AG08396 (cell line): ENCODE measurements at regions not wholly inside any gene's neighbourhood (a gene's known extent, or its start where the extent isn't known, plus 50 kb on each side); places are given as distances from the start of the nearest gene placed in this dataset.
"Not testable (repeated sequence)": the region's sequence is repeated elsewhere in the genome, so short reads cannot be mapped to it uniquely, and the experiment has no call there.

Experiments used
- DNase-seq: peaks from one replicate; pipeline ENCODE4 v3.0.0; 2012; ENCODE audit warnings: low spot score, mixed read lengths

DNA sequence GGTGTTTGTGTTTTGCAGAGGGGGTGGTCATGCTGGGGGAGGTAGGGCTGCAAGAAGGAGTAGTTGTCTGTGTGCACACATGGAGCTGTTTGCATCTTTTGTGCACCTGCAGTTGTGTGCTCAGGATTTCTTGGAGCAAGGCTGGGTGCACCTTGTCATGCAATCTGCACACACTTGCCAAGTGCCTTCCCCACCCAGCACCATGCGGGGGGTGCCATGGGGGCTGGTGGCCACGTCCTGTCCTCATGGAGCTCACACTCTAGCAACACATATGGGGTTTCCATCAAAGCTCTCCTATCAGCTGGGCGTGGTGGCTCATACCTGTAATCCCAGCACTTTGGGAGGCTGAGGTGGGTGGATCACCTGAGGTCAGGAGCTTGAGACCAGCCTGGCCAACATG lies 111.6 kb downstream of the CRLF3 start:
- not testable (repeated sequence) for DNase-seq

DNA sequence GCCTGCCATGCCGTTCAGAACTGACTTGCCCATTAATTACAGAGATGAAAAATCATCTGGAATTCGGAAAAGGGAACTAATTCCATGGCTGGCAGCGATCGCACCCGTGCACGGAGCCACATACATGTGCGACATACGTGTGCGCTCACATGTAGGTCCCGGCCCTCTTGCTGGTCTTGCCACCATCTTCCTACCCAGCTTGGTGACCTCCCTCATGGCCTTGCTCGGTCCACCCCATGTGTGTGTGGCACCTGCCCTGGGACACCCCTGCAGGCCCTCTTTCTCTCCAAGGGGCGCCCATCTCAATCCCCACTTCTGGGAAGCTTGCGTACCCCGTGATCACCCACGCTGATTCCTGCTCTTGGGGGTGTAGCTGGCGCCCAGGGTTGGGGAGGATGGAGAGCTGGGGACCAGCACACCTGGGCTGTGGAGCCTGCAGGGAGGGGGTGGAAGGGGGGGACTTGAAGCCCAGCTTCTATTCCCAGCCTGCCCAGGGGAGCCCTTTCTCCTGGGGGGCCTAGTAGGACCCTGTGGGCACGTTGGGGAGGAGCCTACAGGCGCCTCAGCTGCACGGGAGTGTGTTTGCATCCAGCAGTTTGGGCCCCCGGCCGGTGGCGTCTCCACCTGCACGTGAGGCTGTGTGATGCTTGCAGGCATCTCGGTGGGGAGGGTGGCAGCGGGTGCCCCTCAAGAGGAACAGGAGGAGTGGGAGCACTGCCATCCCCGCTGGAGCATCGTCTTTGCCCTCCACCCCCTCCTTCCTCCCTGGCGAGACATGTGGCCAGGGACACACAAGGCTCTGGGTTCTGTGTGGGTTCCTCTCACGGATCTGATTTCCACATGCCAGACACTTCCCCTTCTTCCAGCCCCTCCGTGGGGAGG lies 112.6 kb downstream of the CRLF3 start:
- not testable (repeated sequence) for DNase-seq

DNA sequence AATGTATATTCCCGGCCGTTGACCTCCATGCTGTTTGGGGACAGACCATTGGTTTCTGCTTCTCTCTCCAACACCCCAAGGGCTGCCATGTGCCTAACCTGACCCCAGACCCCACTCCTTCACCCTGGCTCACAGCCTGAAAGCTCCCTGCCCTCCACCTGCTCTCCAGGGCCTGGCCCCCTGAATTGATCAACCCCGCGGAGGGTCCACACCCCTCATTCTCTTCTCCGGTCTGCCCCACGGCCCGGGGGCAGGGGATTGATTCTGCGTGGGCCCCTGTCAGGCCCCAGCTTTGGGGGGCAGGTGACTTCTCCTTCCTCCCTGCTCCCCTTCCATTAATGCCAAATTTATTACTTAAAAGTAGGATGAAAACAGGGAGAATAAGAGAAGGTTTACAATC lies 113.3 kb downstream of the CRLF3 start:
- DNase-seq: not testable (repeated sequence)

DNA sequence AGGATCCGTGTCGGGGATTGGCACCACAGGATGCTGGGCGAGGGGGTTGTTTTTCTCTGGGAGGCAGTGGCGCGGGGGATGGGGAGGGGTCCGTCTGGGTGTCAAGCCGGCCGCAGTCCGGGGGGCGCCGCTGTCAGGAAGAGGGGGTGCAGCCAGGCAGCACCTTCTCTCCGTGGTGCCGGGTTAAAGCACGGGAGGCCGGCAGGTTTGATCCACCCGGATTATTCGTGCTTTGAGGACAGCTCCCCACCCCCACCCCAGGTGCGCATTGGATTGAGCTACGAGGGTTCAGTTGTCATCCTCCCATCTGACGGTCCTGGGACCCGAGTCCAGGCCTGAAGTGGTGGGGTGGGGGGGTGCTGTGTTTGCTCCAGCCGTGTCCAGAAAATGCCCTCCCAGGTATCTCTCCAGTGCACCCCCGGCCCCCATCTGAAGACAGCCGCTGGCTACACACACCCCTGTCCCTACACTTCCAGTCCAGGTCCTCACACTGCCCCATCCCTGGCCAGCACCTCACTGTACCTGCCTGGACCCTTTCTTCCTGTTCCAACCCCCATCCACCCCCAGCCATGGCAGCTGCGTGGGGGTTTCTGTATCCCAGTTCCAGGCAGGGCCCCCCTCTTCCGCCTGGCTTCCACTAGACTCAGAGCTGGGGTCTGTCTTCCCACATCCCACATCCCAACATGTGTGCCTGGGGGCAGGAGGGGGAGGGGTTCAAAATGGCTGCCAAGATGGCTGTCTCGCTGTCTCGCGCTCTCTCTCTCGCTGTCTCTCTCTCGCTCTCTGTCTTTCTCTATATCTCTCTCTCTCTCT lies 114.0 kb downstream of the CRLF3 start:
- DNase-seq: not testable (repeated sequence)

DNA sequence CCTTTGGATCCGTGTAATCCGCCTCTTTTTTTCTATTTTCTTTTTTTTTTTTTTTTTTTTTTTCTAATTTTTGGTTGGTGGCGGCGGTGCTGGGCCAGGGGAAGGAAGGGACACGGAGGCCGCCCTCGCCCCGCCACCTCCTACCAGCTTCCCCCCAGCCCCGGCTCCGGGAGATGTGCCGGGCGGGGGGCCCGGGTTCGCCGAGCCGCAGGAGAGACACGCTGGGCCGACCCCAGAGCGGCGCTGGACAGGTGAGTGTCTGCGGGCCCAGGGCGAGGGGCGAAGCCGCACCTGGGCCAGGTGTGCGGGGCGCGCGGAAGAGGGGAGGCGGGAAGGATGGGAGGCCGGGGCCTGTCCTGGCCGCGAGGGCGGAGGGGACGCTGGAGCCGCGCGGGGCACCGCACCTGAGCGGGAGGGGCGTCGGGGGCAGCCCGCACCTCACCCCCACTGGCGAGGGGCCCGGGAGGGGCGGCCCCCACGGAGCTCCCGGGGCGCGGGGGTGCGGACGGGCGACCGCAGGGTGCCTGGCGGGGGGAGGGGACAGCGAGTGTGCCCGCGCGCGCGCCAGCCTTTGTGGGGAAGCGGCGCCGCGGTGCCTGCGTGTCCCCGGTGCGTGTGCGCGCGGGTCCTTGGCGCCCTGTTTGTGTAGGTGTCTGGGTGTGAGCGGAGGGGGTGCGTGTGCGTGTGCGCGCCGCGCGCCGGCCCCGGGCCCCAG lies 114.8 kb downstream of the CRLF3 start:
- DNase-seq: not testable (repeated sequence)

DNA sequence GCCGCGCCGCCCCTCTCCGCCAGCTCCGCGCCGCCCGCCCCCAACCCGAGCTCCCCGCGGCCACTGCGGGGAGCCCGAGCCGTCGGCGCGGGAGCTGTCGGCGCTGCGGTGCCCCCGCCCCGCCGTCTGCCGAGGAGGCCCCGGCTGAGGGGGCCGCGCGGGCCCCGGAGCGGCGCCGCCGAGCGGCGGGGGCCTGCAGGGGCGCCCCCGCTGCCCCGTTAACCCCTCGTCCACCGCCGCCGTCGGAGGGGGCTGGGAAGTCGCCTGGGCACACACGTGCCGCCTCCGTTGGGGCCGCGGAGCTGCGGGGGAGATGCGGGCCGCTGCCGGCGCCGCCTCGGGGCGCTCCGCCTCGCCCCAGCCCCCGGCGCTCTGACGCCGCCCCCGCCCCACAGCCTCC lies 115.4 kb downstream of the CRLF3 start:
- not testable (repeated sequence) for DNase-seq

DNA sequence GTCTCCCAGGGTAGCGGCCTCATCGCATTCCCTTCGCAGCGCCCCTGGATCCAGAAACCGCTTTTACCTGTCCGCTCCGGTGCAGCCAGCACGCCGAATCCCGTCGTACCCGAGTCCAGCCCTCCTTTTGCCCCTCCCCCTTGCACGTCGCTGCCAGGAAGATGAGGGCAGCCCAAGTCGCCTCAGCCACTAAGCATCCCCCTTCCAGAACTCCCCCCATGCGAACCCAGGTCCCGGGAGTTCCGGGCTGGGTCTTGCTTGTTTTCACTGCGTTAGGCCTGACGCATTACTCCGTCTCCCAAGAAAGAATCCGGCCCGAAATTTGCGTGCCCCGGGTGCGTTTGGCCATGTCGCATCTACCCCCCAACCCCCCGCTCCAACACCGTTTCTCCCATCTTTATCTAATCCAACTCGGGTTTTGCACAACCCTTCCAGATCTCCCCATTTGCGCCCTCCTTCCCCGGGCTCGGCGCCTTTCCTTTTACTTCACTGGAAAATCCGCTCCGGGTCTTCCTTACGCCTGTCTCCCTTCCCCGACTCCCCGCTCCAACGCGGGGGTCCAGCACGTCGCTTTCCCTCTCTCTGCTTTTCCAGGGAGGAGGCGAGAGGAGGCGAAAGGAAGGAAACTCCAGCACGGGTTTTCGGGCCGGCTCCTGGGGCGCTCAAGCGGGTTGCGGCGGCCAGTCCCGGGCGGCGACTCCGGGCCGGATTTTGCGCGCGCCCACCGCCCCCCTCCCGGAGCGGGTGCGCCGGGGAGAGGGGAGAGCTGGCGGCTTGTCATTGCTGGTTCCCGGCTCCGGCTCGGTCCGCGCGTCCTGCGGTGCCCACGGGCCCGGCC lies 116.0 kb downstream of the CRLF3 start:
- peak; percentile 76 for DNase-seq

DNA sequence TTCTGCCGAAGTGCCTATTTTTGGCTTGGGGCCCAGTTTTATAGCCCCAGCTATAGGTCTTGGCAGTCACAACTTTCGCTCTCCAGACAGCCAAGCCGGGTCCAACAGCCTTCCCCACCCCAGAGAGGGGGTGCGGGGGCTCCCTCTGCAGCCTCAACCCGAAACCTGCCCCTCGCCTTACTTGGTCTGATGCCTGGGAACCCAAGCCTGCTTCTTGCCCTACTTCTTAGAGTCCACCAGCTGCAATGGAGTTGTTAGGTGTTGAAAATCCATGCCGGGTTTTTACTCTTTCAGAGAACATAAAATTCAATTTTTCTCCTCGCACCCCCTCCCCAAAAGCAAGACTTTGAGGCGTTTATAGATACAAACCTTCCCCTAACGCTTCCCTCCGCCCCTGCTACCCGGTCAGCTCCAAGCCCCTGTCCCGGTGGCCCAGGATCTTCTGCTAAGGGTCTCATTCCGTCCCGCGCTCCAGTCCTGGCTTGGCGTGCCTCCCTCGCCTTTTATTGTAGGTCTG lies 116.7 kb downstream of the CRLF3 start:
- not testable (repeated sequence) for DNase-seq

DNA sequence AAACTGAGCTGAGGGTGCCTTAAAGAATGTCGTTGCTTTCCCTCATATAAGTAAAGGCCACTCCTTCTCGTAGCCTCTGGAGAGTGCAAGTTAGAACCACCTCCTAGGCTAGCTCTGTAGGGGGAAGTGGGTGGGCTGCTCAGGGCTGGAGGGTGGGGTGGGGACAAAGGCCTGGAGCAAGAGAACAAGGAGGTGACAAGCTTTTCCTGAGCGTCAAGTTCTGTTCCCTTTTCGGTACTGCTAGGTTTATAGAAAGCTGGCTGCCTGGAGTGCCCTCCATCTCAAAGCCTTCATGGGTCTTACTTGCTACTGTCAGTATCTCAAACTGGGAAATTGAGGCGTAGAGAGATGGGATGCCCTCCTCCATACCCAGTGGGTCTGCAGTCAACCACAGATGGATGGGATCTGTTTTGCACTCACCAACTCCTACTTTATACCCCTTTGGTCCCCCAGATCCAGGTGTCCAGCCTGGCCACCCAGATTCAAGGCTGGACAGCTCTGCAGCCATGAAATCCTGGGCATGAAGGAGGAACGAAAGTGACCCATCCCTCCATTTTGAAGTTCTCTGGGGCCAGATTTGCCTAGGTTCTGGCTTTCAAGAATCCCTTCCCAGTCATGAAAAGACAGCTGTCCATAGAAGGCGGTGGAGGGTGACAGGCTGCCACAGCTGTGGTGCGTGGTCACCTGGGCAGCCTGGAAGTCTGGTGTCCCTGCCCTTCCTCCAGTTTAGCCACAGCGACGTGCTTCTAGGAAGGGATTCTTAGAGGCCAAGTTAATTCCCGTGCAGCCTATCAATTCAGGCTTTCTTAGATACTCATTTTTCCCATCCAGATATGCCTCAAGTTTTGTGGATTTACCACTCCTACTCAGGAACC lies 117.8 kb downstream of the CRLF3 start:
- not testable (repeated sequence) for DNase-seq

DNA sequence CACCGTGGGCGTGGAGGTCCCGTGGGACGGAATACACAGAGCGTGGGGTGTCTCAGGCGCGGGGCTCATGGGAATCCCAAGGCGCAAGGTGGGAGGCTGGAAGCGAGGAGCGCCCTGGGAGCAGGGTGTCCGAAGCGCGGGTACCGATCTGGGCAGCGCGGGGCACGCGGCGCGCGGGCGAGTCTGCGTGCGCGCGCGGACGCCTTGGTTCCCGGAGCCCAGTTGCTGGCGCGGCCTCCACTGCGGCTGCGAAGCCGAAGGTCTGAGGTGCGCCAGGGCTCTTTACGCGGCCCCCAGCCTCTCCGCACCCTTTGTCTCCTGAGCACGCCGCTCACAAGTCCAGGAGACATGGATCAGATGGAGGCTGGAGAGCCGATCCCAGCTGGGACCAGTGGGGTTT lies 118.5 kb downstream of the CRLF3 start:
- not testable (repeated sequence) for DNase-seq

DNA sequence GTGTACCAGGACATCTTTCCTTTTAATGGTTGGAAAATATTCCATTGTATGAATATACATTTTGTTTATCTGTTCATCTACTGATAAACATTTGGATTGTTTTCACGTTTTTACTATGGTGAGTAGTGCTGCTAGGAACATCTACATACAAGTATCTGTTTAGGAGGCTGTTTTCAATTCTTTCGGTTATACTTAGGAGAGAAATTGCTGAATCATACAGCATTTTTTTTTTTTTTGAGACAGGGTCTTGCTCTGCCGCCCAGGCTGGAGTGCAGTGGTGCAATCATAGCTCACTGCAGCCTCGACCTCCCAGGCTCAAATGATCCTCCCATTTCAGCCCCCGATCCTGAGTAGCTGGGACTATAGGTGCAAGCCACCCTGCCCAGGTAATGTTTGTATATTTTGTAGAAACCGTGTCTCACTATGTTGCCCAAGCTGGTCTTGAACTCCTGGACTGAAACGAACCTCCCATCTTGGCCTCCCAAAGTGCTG lies 122.9 kb downstream of the CRLF3 start:
- DNase-seq: no peak

DNA sequence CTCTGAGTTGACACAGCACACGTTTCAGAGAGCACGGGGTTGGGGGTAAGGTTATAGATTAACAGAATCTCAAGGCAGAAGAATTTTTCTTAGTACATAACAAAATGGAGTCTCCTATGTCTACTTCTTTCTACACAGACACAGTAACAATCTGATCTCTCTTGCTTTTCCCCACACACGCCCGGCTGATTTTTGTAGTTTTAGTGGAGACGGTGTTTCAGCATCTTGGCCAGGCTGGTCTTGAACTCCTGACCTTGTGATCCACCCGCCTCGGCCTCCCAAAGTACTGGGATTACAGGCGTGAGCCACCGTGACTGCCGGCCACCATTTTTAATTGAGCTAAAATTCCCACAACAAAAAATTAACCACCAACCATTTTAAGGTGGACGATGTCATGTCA lies 123.7 kb downstream of the CRLF3 start:
- DNase-seq: not testable (repeated sequence)

DNA sequence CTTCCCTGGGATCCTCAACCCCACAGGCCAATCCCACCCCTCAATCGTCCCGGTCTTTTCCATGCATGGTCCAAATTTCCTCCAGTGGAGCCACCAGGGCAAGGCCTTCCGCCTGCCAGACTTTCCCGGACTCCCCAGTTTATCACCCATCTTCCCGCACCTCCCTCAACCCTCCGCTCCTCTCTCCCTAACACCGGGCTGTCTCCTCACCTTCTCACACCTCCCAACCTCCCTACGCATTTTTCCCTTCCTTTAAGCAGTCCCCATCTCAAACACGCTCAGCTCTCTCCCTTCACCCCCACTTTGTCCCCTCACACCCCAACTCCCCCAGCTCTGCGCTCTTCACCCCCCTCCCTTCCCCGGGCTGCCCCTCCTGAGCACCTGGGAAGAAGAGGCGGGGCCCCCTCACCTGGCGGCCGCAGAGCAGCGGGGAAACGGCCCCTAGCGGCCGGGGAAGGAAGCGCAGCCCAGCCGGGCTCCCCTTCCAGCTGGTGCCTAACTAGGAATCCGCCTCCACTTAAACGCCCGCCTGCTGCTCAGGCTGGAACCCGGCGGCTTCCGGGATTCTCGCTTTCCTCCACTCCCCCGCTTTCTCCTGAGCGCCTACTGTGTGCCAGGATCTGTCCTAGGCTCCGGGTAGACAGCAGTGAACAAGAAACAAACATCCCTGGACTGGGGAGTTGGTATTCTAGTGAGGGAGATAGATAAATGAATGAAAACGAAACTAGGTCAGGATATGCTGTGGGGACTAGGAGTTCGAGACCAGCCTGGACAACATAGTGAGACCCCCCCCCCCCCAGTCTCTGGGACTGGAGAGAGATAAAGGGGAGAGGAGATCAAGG lies 126.7 kb downstream of the CRLF3 start:
- peak; percentile 58 for DNase-seq

DNA sequence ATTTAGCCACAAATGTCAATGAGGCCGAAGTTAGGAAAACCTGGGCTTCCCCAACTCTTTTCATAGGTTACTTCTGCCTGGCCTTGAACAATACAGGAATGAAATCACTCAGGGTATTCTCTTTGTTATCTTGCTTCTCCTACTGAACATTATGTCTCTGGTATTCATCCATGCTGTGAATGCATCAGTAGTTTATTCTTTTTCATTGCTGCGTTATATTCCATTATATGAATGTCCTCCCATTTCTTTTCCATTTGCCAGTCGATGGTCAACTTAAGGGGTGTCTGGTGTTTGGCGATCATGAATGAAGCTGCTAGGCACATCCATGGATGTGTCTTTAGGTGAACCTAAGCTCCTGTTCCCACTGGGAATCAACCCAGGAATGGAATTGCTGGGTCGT lies 128.3 kb downstream of the CRLF3 start:
- no peak for DNase-seq

DNA sequence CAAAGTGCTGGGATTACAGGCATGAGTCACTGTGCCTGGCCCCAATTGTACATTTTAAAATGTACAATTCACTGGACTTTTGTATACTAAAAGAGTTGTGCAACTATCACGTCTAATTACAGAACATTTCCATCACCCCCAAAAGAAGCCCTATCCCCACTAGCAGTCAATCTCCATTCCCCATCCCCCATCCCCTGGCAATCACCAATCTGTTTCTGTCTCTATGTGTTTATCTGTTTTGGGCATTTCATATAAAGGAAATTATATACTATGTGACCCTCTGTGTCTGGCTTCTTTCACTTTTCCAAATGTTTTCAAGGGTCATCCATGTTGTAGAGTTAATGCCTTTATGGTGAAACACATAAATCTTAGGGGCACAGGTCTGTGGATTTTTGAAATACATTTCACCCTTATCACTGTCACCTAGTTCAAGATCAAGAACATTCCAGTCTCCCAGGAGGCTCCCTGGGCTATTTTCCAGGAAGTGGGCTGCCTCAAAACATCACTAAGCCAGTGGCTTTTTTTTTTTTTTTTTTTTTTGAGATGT lies 129.2 kb downstream of the CRLF3 start:
- DNase-seq: not testable (repeated sequence)

DNA sequence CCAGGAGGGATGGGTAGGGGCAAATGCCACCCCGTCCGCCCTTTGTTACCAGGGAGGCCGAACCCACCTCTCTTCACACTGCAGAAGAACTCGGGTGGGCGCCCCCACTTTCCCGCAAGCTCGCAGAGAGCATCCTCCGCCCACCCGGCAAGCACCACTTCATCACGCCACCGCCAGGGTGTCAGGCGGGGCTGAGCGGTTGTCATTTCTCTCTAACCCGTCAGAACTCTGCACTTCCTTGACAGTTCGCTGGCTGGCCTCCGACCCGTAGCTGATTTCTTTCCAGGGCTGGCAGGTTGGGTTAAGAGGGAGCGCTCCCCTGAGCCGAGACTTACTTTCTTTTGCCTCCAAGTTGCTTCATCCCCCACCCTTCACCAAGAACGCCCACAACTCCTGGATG lies 130.7 kb downstream of the CRLF3 start:
- not testable (repeated sequence) for DNase-seq

DNA sequence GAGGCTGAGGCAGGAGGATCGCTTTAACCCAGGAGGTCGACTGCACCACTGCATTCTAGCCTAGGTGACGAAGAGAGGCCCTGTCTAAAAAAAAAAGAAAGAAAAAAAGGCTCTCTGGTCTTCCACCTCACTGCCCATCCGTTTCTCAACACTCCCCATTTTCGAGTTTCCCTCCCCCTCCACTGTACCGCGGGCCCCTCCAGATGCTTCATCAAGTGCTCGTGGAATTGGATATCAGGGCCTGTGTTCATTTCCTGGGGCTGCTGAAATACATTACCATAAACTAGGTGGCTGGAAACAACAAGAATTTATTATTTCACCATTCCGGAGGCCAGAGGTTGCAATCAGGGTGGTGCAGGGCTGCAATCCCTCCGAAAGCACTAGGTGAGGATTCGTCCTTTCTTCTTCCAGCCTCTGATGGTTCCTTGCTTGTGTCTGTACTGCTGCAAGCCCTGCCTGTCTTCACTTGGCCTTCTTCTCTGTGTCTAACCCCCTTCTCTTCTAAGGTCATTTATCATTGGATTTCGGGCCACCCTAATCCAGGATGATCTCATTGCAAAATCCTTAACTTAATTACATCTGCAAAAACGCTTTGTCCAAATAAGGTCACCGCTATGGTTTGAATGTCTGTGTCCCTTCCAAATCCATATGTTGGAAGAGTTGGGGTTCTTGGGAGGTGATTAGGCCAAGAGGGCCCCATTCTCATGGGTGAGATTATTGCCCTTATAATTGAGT lies 135.1 kb downstream of the CRLF3 start:
- DNase-seq: not testable (repeated sequence)
